A172 (cell line): ENCODE measurements at regions not wholly inside any gene's neighbourhood (a gene's known extent, or its start where the extent isn't known, plus 50 kb on each side); places are given as distances from the start of the nearest gene placed in this dataset.
"Not testable (repeated sequence)": the region's sequence is repeated elsewhere in the genome, so short reads cannot be mapped to it uniquely, and the experiment has no call there.

ENCODE experiments used
- DNase-seq: peaks from one replicate; pipeline ENCODE4 v3.0.0-alpha.2; 2015; ENCODE audit warnings: low spot score

GRCh38 chr5:44756097-44756496 lies 52.6 kb upstream of the MRPS30 start:
- DNase-seq: not testable (repeated sequence)

GRCh38 chr5:44747396-44747795 lies 61.4 kb upstream of the MRPS30 start:
- DNase-seq: no peak

- DNase-seq: no peak
Observed at GRCh38 chr5:44740660-44741059, 68.1 kb upstream of the MRPS30 start.

GRCh38 chr5:44729536-44729935 lies 79.2 kb upstream of the MRPS30 start:
- no peak for DNase-seq

- no peak for DNase-seq
Observed at GRCh38 chr5:44727100-44727499, 81.6 kb upstream of the MRPS30 start.

- no peak for DNase-seq
Observed at GRCh38 chr5:44719856-44720255, 88.9 kb upstream of the MRPS30 start.

GRCh38 chr5:44714871-44715561 lies 93.7 kb upstream of the MRPS30 start:
- DNase-seq: no peak

- DNase-seq: no peak
Observed at GRCh38 chr5:44713446-44713845, 95.3 kb upstream of the MRPS30 start.

GRCh38 chr5:44711901-44712300 lies 96.8 kb upstream of the MRPS30 start:
- no peak for DNase-seq

- DNase-seq: no peak
Observed at GRCh38 chr5:44708602-44709001, 100.1 kb upstream of the MRPS30 start.

GRCh38 chr5:44707721-44708120 lies 101.0 kb upstream of the MRPS30 start:
- DNase-seq: no peak

- no peak for DNase-seq
Observed at GRCh38 chr5:44697025-44697424, 111.7 kb upstream of the MRPS30 start.

GRCh38 chr5:44695259-44695658 lies 113.5 kb upstream of the MRPS30 start:
- DNase-seq: no peak

GRCh38 chr5:44691802-44692201 lies 116.9 kb upstream of the MRPS30 start:
- DNase-seq: no peak

- DNase-seq: no peak
Observed at GRCh38 chr5:44681906-44682305, 126.8 kb upstream of the MRPS30 start.

GRCh38 chr5:44679214-44679613 lies 129.5 kb upstream of the MRPS30 start:
- DNase-seq: no peak

GRCh38 chr5:44675296-44675695 lies 133.5 kb upstream of the MRPS30 start:
- DNase-seq: no peak

- no peak for DNase-seq
Observed at GRCh38 chr5:44674461-44674860, 134.3 kb upstream of the MRPS30 start.

- not testable (repeated sequence) for DNase-seq
Observed at GRCh38 chr5:44668471-44668870, 140.3 kb upstream of the MRPS30 start.

- DNase-seq: no peak
Observed at GRCh38 chr5:44665101-44665701, 143.5 kb upstream of the MRPS30 start.

GRCh38 chr5:44664711-44665100 lies 144.0 kb upstream of the MRPS30 start:
- no peak for DNase-seq

- DNase-seq: no peak
Observed at GRCh38 chr5:44663991-44664710, 144.6 kb upstream of the MRPS30 start.

GRCh38 chr5:44661851-44662250 lies 146.9 kb upstream of the MRPS30 start:
- no peak for DNase-seq
